SH-SY5Y (cell line): ENCODE measurements at regions not wholly inside any gene's neighbourhood (a gene's known extent, or its start where the extent isn't known, plus 50 kb on each side); places are given as distances from the start of the nearest gene placed in this dataset.

Source experiments
- GATA2 ChIP-seq: IDR thresholded peaks from 2 replicates; pipeline ENCODE4 v1.6.1; 2011; ENCODE audit warnings: mild to moderate bottlenecking, low read depth, low read length
- GATA3 ChIP-seq: IDR thresholded peaks from 2 replicates; pipeline ENCODE4 v1.6.1; 2011; ENCODE audit warnings: low read depth, mild to moderate bottlenecking, low read length, moderate library complexity

GRCh38 chr15:96703794-96704550 is 373.5 kb downstream of the NR2F2 start:
- no peak for TF ChIP-seq GATA3
- no peak for TF ChIP-seq GATA2
